ENCODE measurements at regions not wholly inside any gene's neighbourhood (a gene's known extent, or its start where the extent isn't known, plus 50 kb on each side); places are given as distances from the start of the nearest gene placed in this dataset.

DNA sequence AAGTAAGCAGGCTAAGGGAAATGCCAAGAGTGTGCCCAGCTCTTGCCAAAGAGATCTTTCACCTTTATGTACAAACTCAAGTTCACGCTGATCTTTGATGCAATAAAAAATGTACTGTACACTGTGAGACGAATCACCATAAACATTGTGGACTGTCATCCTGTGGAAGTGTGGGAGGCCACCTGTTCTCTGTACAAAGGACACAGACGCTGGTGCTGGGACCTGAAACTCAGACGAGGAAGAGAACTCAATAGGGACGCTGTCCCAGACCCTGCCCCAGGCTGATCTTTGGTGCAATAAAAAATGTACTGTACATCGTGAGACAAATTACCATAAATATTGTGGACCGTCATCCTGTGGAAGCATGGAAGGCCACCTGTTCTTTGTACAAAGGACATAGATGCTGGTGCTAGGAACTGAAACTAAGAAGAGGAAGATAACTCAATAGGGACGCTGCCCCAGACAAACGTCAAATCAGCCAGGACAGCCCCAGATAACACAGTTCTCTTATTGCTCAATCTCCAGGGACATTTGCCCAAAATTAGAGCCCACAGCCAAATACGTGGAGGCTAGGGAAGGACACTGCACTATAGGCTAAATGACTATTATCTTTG is 312.7 kb upstream of the SGK1 start:
- intact Hi-C loops (cut with DNase I; ENCODE audit: low total_unique reads) (loop anchor here (10.0 kb wide), 1 partner anchor 456 kb away; no protein-coding TSS in a partner anchor), in situ Hi-C loops (cut with MboI; ENCODE audit: low pct_ligation_motif_present in 1 of 4, low pct_unique_long_range_greater_than_20kb in 1 of 4, low sequenced_read_pairs in 3 of 4) (loop anchor here in 1 of 4 donors (25.0 kb wide), 1 partner anchor 468 kb away; no protein-coding TSS in a partner anchor)
- no peak overlapping the region for H3K4me3 ChIP-seq
- H3K9me3 ChIP-seq = no peaks in the 10 kb centered on the region
- H3K4me1 ChIP-seq = peaks cover 0 to 36% (median 6%) of the 10 kb centered on the region in 4 donors
- no peaks in the 10 kb centered on the region for H3K27me3 ChIP-seq
- DNase-seq = peak; percentile 77
- no peaks in the 10 kb centered on the region for H3K36me3 ChIP-seq
- peak overlapping the region; percentile 62 to 78 (median 70) for H3K27ac ChIP-seq
- WGBS, 2 donors (ENCODE audit: low coverage in 1 of 2) = 14 to 20% methylated on average over 8 to 10 of the region's 10 CpGs
- TF ChIP-seq, protein P1, sequence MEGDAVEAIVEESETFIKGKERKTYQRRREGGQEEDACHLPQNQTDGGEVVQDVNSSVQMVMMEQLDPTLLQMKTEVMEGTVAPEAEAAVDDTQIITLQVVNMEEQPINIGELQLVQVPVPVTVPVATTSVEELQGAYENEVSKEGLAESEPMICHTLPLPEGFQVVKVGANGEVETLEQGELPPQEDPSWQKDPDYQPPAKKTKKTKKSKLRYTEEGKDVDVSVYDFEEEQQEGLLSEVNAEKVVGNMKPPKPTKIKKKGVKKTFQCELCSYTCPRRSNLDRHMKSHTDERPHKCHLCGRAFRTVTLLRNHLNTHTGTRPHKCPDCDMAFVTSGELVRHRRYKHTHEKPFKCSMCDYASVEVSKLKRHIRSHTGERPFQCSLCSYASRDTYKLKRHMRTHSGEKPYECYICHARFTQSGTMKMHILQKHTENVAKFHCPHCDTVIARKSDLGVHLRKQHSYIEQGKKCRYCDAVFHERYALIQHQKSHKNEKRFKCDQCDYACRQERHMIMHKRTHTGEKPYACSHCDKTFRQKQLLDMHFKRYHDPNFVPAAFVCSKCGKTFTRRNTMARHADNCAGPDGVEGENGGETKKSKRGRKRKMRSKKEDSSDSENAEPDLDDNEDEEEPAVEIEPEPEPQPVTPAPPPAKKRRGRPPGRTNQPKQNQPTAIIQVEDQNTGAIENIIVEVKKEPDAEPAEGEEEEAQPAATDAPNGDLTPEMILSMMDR (IDR thresholded peaks at IDR 0.05) = no peak
- peak in 2 of 3 donors; percentile 75 for TF ChIP-seq POLR2AphosphoS5 (IDR thresholded peaks at IDR 0.05)
- TF ChIP-seq POLR2A (IDR thresholded peaks at IDR 0.05) = no peak
- TF ChIP-seq EP300 (IDR thresholded peaks at IDR 0.05; ENCODE audit: low read depth) = peak; percentile 98

DNA sequence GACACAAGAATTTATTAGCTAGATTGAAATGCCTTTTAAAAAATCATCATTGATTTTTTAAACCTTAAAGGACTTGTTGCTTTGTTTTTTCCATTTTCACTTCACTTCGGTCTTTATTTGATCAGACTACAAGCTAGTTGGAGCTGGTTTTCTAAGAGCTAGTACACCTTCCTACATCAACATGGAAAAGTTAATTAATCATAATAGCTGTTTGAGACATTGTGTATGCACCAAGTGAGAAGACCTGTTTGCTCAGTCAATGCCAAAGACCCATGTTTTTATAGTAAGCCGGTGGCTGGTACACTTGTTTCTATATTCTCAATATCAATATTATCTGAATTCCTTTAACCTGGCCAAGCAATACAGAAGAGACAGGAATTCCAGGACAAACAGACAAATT is 310.2 kb upstream of the SGK1 start:
- TF ChIP-seq POLR2A (IDR thresholded peaks at IDR 0.05) (no peak), EP300 (IDR thresholded peaks at IDR 0.05; ENCODE audit: low read depth) (no peak), POLR2AphosphoS5 (IDR thresholded peaks at IDR 0.05) (no peak)
- TF ChIP-seq, protein P1 (IDR thresholded peaks at IDR 0.05) = no peak
- Histone ChIP-seq H3K4me3 (no peak overlapping the region), H3K36me3 (no peaks in the 10 kb centered on the region), H3K4me1 (peaks cover 0 to 36% (median 6%) of the 10 kb centered on the region in 4 donors), H3K27me3 (no peaks in the 10 kb centered on the region), H3K9me3 (no peaks in the 10 kb centered on the region), H3K27ac (no peak overlapping the region)
- in situ Hi-C loops (cut with MboI; ENCODE audit: low pct_ligation_motif_present in 1 of 4, low pct_unique_long_range_greater_than_20kb in 1 of 4, low sequenced_read_pairs in 3 of 4) = loop anchor here in 1 of 4 donors (25.0 kb wide), 1 partner anchor 466 kb away; no protein-coding TSS in a partner anchor
- intact Hi-C loops (cut with DNase I; ENCODE audit: low total_unique reads) = no loop called here
- DNase-seq = no peak
- WGBS, 2 donors (ENCODE audit: low coverage in 1 of 2) = 86 to 91% methylated on average over 2 of the region's 2 CpGs

DNA sequence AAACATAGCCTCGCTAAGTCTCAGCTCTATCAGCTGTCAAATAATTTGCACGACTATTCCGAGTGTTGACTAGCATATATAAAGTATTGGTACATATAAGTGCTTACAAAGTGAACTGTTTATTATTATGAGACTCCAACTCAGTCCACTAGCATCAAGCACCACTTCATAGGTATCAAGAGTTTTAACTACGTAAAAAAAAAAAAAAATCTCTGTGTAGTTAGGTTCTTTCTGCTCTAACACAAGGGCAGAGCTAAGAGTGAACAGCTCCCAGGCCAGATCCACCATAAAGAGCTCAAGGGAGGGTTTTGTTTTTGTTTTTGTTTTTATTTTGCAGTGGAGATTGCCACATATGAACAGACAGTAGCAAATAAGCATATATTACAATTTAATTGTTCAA is 309.8 kb upstream of the SGK1 start:
- H3K4me1 ChIP-seq = peaks cover 0 to 34% (median 6%) of the 10 kb centered on the region in 4 donors
- H3K36me3 ChIP-seq = no peaks in the 10 kb centered on the region
- no peak overlapping the region for H3K27ac ChIP-seq
- 88 to 96% methylated on average over 4 of the region's 4 CpGs for WGBS, 2 donors (ENCODE audit: low coverage in 1 of 2)
- no peaks in the 10 kb centered on the region for H3K9me3 ChIP-seq
- DNase-seq = no peak
- intact Hi-C loops (cut with DNase I; ENCODE audit: low total_unique reads) = no loop called here
- in situ Hi-C loops (cut with MboI; ENCODE audit: low pct_ligation_motif_present in 1 of 4, low pct_unique_long_range_greater_than_20kb in 1 of 4, low sequenced_read_pairs in 3 of 4) = loop anchor here in 1 of 4 donors (25.0 kb wide), 1 partner anchor 465 kb away; no protein-coding TSS in a partner anchor
- no peak for TF ChIP-seq EP300 (IDR thresholded peaks at IDR 0.05; ENCODE audit: low read depth)
- no peak for TF ChIP-seq POLR2AphosphoS5 (IDR thresholded peaks at IDR 0.05)
- TF ChIP-seq POLR2A (IDR thresholded peaks at IDR 0.05) = no peak
- TF ChIP-seq, protein P1 (IDR thresholded peaks at IDR 0.05) = no peak
- no peak overlapping the region for H3K4me3 ChIP-seq
- no peaks in the 10 kb centered on the region for H3K27me3 ChIP-seq

DNA sequence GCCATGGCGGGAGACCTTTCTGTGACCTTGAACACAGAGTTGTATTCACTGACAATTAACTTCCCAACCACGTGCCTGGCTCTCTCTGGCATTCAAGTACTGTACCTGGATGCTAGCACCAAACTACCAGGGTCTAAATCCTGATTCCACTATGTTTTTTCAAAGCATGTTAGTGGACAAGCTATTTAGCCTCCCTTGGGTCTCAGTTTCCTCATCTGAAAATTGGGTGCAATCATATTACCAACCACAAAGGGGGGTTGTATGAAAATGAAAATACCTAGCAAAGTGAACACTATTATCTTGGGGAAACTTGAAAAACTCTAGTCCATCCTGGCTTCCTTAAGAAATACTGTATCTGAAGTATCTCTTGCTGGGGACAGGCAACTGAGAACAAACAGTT is 308.7 kb upstream of the SGK1 start:
- intact Hi-C loops (cut with DNase I; ENCODE audit: low total_unique reads) (no loop called here), in situ Hi-C loops (cut with MboI; ENCODE audit: low pct_ligation_motif_present in 1 of 4, low pct_unique_long_range_greater_than_20kb in 1 of 4, low sequenced_read_pairs in 3 of 4) (loop anchor here in 1 of 4 donors (25.0 kb wide), 1 partner anchor 464 kb away; no protein-coding TSS in a partner anchor)
- H3K4me3 ChIP-seq = no peak overlapping the region
- H3K27me3 ChIP-seq = no peaks in the 10 kb centered on the region
- H3K9me3 ChIP-seq = no peaks in the 10 kb centered on the region
- H3K27ac ChIP-seq = no peak overlapping the region
- WGBS, 2 donors (ENCODE audit: low coverage in 1 of 2) = 83 to 87% methylated on average over 2 of the region's 2 CpGs
- peaks cover 0 to 23% (median 5%) of the 10 kb centered on the region in 4 donors for H3K4me1 ChIP-seq
- no peaks in the 10 kb centered on the region for H3K36me3 ChIP-seq
- no peak for DNase-seq
- TF ChIP-seq, protein P1 (IDR thresholded peaks at IDR 0.05) = no peak
- TF ChIP-seq POLR2AphosphoS5 (IDR thresholded peaks at IDR 0.05) (no peak), EP300 (IDR thresholded peaks at IDR 0.05; ENCODE audit: low read depth) (no peak), POLR2A (IDR thresholded peaks at IDR 0.05) (no peak)

Data from transverse colon (tissue), 4 donors.